Astrocyte of the cerebellum (primary cell): ENCODE measurements at regions not wholly inside any gene's neighbourhood (a gene's known extent, or its start where the extent isn't known, plus 50 kb on each side); places are given as distances from the start of the nearest gene placed in this dataset.

Experiments used
- DNase-seq: peaks from one replicate; pipeline ENCODE4 v3.0.0-alpha.2; 2011; ENCODE audit warnings: low read depth
- H3K4me3 ChIP-seq: 2 replicates; pipeline ENCODE4 v1.5.1; 2011; ENCODE audit warnings: mild to moderate bottlenecking, low read depth, low read length, moderate library complexity
- CTCF ChIP-seq: IDR thresholded peaks from 2 replicates; pipeline ENCODE4 v1.5.1; 2012; ENCODE audit warnings: low read length, low read depth, moderate library complexity, mild to moderate bottlenecking; ENCODE audit errors: missing control alignments
- in situ Hi-C: cut with HindIII; loops from 2 replicates; pipeline ENCODE4 v1.10.0; 2017; ENCODE audit warnings: low sequenced_read_pairs

GRCh38 chr1:23639460-23640095 lies 52.0 kb upstream of the RPL11 start:
- in situ Hi-C loops = loop anchor here (5.0 kb wide), 1 partner anchor 87 kb away; no protein-coding TSS in a partner anchor
- H3K4me3 ChIP-seq = no peak overlapping the region
- TF ChIP-seq CTCF = no peak
- no peak for DNase-seq

- no peak overlapping the region for H3K4me3 ChIP-seq
- in situ Hi-C loops = loop anchor here (5.0 kb wide), 1 partner anchor 87 kb away; no protein-coding TSS in a partner anchor
- DNase-seq = no peak
- TF ChIP-seq CTCF = no peak
Measured at GRCh38 chr1:23638786-23639241, 52.8 kb upstream of the RPL11 start.

- DNase-seq = no peak
- H3K4me3 ChIP-seq = no peak overlapping the region
- TF ChIP-seq CTCF = no peak
- in situ Hi-C loops = loop anchor here (5.0 kb wide), 1 partner anchor 86 kb away; no protein-coding TSS in a partner anchor
Measured at GRCh38 chr1:23638188-23638619, 53.4 kb upstream of the RPL11 start.

- in situ Hi-C loops = loop anchor here (5.0 kb wide), 1 partner anchor 84 kb away; no protein-coding TSS in a partner anchor
- no peak overlapping the region for H3K4me3 ChIP-seq
- DNase-seq = no peak
- TF ChIP-seq CTCF = no peak
Measured at GRCh38 chr1:23636009-23636408, 55.6 kb upstream of the RPL11 start.

- DNase-seq = peak; percentile 54
- in situ Hi-C loops = loop anchor here (5.0 kb wide), 1 partner anchor 83 kb away; no protein-coding TSS in a partner anchor
- H3K4me3 ChIP-seq = peak overlapping the region; percentile 23
- peak; percentile 91 for TF ChIP-seq CTCF
Measured at GRCh38 chr1:23634840-23635651, 56.6 kb upstream of the RPL11 start.

GRCh38 chr1:23634518-23634839 lies 57.1 kb upstream of the RPL11 start:
- no peak for TF ChIP-seq CTCF
- in situ Hi-C loops = no loop called here
- DNase-seq = no peak
- no peak overlapping the region for H3K4me3 ChIP-seq
